GM12864 (cell line): ENCODE measurements at regions not wholly inside any gene's neighbourhood (a gene's known extent, or its start where the extent isn't known, plus 50 kb on each side); places are given as distances from the start of the nearest gene placed in this dataset.

Experiments
- DNase-seq: peaks from one replicate; pipeline ENCODE4 v3.0.0-alpha.2; 2011; ENCODE audit warnings: low read depth
- H3K4me3 ChIP-seq: 2 replicates; pipeline ENCODE4 v1.5.1; 2011; ENCODE audit warnings: mild to moderate bottlenecking, low read depth, low read length, control low read depth
- TF ChIP-seq, protein P1 (sequence below): IDR thresholded peaks from 2 replicates; pipeline ENCODE4 v1.5.1; 2011; ENCODE audit warnings: low read depth, mild to moderate bottlenecking, moderate library complexity, low read length, control low read depth, inconsistent platforms; ENCODE audit errors: missing control alignments

DNA sequence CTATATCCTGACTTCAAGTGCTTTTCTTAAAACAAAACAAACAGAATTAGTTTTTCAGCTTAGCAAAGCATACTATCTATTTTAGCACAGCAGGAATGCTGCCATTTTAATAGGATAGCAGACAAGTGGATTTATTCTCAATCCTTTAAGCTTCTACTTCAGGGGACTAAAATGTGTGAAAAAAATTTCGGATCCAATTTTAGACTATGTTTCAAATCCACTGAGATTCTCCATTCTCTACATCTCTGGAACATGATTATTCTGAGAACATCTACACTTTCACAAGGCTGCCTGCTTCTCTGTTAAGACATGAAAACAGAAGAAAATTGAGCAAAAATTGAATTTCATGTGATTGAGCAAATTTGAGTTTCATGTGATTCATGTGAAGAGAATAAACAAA lies 1321.3 kb downstream of the HACE1 start:
- no peak overlapping the region for H3K4me3 ChIP-seq
- no peak for DNase-seq
- TF ChIP-seq, protein P1, sequence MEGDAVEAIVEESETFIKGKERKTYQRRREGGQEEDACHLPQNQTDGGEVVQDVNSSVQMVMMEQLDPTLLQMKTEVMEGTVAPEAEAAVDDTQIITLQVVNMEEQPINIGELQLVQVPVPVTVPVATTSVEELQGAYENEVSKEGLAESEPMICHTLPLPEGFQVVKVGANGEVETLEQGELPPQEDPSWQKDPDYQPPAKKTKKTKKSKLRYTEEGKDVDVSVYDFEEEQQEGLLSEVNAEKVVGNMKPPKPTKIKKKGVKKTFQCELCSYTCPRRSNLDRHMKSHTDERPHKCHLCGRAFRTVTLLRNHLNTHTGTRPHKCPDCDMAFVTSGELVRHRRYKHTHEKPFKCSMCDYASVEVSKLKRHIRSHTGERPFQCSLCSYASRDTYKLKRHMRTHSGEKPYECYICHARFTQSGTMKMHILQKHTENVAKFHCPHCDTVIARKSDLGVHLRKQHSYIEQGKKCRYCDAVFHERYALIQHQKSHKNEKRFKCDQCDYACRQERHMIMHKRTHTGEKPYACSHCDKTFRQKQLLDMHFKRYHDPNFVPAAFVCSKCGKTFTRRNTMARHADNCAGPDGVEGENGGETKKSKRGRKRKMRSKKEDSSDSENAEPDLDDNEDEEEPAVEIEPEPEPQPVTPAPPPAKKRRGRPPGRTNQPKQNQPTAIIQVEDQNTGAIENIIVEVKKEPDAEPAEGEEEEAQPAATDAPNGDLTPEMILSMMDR, result no peak

DNA sequence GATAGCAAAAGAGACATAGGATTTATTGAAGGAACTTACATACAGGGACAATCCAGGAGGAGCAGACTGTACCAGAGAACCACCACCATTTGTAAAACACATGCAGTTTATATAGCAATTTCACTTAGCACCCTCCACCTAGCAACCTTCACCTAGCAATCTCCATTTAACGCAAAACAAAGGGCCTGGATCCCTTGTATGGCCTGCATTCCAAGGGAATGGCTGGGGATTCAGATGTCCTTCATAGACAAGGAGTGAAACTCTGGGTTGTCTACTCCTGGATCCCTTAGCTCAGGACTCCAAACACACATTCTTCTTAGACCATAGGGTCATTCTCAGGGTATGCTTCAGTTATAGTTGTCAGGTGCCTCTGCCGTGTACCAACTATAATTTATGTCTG lies 1324.9 kb downstream of the HACE1 start:
- DNase-seq, result no peak
- TF ChIP-seq, protein P1, result no peak
- no peak overlapping the region for H3K4me3 ChIP-seq

DNA sequence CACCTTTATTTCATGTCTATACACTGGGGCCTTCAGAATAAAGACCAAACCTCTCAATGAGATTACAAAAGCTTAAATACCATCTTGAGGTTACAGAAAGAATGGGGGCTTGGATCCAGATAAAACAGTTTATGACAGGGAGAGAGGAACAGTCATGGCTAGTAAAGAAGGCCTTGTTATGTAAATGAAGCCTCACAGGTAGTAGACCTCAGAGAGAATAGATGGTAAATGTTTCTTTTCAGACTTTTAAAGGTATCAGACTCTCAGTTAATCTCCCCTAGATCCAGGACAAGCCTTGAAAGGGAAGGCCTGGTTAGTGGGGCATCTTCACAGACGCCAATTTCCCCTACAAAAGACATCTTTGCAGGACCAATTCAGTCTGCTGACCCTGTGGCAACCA lies 1325.6 kb downstream of the HACE1 start:
- TF ChIP-seq, protein P1, result no peak
- DNase-seq, result no peak
- H3K4me3 ChIP-seq, result no peak overlapping the region

DNA sequence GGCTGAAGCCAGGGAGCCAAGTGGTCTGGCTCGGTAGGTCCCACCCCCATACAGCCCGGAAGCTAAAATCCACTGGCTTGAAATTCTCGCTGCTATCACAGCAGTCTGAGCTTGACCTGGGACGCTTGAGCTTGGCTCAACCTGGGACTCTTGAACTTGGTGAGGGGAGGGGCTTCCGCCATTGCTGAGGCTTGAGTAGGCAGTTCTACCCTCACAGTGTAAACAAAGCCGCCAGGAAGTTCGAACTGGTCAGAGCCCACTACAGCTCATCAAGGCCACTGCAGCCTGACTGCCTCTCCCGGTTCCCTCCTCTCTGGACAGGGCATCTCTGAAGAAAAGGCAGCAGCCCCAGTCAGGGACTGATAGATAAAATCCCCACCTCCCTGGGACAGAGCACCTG lies 1337.7 kb downstream of the HACE1 start:
- H3K4me3 ChIP-seq, result no peak overlapping the region
- no peak for DNase-seq
- TF ChIP-seq, protein P1, result no peak

DNA sequence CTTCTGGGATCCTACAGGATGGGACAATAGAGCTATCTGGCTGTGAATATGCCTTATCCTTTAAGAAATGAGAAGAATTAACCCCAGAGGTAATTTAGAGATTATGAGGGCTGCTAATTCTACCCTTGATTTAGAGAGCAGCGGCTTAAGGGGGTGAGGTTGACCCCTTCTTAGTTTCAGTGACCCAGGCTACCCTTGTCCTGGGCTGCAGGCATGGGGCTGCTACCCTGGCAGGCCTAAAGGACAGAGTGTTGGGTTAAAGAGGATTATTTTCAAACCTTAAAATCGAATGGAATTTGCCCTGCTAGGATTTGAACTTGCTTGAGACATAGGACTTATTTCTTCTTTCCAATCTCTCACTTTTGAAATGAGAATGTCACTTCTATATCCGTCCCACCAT lies 1343.4 kb downstream of the HACE1 start:
- no peak for DNase-seq
- no peak overlapping the region for H3K4me3 ChIP-seq
- TF ChIP-seq, protein P1, result no peak

DNA sequence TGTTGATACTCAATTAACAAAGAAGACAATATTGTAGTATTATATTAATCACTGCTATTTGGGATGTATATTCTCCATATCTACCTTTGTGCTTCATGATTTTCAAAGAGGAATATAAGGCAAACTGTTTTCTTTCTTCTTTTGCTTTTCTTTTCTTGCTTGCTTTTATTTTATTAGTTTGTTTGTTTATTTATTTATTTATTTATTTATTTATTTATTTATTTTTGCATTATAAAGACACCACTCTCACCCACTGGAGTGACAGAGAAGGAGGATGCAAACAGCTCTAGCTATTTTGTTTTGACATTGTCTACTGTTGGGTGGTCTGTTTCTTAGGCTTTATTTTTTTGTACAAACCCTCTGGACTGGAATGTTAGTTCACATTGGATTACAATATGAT lies 1352.7 kb downstream of the HACE1 start:
- no peak for DNase-seq
- TF ChIP-seq, protein P1, result no peak
- no peak overlapping the region for H3K4me3 ChIP-seq

DNA sequence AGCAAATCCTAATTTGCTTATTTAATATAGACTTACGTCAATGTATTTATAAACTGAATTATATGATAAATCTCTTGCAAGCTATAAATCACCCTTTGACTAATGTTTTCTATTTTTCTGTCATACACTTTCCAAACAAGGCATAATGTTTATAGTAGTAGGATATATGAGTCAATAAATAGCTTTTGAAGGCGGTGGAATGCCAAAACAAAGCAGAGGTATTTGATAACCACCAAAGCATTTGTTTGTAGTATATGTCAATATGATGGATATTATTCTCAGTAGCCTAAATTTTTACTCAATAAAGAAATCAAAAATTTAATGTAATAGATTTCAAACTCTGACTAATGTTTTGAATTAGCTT lies 1354.6 kb downstream of the HACE1 start:
- TF ChIP-seq, protein P1, result no peak
- H3K4me3 ChIP-seq, result no peak overlapping the region
- no peak for DNase-seq
